HG03045 (cell line): ENCODE measurements at regions not wholly inside any gene's neighbourhood (a gene's known extent, or its start where the extent isn't known, plus 50 kb on each side); places are given as distances from the start of the nearest gene placed in this dataset.

Experiments
- ATAC-seq: cut with Tn5 transposase; IDR thresholded peaks from one replicate; pipeline ENCODE4 v1.9.1; 2021; ENCODE audit warnings: mild to moderate bottlenecking, moderate library complexity; ENCODE audit not compliant: unreplicated experiment

DNA sequence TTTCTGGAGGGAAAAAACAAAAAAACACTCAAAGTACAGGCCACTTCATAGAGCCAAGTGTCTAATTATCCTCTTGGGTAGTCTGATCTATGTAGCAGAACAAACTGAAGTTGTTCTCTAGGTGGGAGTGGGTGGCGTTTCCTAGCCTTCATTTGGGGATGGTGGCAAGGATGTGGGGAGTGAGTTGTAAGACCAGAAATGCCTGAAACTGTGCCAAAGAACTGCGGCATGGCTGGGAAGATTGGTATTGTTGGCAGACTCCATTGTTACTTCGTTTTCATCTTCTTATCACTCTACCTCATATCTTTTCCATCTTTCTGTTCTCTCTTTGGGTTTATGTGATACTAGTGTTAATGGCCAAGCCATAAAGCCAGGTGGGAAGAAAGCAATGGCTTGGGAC lies 177.3 kb upstream of the DDHD1 start:
- ATAC-seq, result no peak

- ATAC-seq, result no peak
These were observed 175.7 kb upstream of the DDHD1 start for GRCh38 chr14:53328841-53329240.

GRCh38 chr14:53327716-53328115 lies 174.6 kb upstream of the DDHD1 start:
- ATAC-seq, result no peak

- no peak for ATAC-seq
These were observed 172.2 kb upstream of the DDHD1 start for GRCh38 chr14:53325176-53325806.

- ATAC-seq, result no peak
These were observed 163.4 kb upstream of the DDHD1 start for GRCh38 chr14:53316504-53316903.

- ATAC-seq, result no peak
These were observed 157.3 kb upstream of the DDHD1 start for GRCh38 chr14:53310412-53310811.

- no peak for ATAC-seq
These were observed 153.8 kb upstream of the DDHD1 start for GRCh38 chr14:53306911-53307310.

- no peak for ATAC-seq
These were observed 153.2 kb upstream of the DDHD1 start for GRCh38 chr14:53306267-53306721.

DNA sequence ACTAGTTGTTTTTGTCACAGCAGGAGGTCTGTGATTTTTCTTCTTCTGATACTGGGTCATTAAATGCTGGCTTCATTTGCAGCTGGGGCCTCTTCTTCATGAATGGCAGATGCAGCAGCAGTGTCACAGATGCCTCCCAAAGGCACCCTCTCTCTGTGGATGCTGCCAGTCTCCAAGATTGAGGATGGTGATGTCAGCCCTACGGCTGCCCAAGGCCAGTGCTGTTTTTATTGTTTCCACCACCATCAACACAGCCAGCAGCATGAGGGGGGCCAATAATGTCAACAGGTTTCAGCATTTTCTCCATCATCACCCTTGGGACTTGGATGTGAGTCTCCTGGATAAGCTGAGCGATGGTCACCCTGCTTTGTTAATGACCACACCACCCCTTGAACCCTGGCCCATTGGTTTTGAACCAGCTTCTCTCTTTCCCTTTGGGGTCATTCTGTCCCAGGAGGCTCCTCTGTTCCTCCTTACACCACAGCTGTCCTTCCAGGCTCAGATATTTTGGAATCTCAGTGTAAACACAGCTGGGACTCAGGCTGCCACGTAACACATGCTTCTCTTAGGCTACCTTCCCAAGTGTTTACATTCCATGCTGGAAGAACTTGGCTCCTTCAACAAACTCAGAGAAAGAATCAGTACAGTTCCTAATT lies 151.7 kb upstream of the DDHD1 start:
- ATAC-seq, result no peak

DNA sequence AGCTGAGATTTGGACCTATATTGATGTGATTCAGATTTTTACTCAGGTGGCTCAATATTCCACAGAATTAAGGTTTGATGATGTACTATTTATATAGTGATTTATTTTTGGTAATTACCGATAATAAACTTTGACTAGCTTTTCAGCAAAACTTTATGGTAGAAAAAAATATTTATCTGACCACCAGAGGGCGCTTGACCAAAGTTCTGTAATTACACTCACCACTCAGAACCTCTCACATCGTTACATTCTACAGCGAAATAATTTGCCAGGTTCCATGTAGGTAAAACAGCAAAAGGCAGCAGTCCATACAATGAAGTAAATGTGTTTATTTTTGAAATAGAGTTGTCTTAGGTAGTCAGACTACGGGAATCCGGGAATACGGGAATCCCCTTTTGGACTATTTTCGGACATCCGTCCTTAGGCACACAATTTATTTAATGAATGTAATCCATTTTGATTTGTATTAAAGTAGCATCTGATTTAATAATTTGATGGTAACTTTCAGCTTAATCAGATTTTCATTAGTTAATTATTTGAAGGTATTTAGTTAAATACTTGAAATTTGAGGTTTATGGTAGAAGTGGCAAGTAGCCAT lies 143.0 kb upstream of the DDHD1 start:
- no peak for ATAC-seq

GRCh38 chr14:53295372-53295771 lies 142.2 kb upstream of the DDHD1 start:
- no peak for ATAC-seq

- no peak for ATAC-seq
These were observed 133.2 kb upstream of the DDHD1 start for GRCh38 chr14:53286301-53286700.

- ATAC-seq, result no peak
These were observed 132.7 kb upstream of the DDHD1 start for GRCh38 chr14:53285821-53286220.

DNA sequence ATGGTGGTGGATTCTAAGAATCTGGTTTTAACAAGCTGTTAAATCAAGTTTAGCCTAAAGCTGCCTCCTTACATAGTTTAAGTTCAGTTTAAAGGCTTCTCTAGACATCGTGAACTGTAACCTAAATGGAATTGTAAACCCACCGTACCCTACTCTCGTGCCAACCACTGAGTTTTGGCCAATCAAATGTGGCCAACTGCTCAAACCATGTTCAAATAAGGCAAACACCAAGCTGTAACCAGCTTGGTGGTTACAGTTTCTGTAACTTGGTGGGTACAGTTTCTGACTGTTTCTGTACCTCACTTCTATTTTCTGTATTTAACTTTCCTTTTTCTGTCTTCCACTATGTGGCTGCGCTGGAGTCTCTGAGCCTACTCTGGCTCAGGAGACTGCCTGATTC lies 131.9 kb upstream of the DDHD1 start:
- ATAC-seq, result no peak

DNA sequence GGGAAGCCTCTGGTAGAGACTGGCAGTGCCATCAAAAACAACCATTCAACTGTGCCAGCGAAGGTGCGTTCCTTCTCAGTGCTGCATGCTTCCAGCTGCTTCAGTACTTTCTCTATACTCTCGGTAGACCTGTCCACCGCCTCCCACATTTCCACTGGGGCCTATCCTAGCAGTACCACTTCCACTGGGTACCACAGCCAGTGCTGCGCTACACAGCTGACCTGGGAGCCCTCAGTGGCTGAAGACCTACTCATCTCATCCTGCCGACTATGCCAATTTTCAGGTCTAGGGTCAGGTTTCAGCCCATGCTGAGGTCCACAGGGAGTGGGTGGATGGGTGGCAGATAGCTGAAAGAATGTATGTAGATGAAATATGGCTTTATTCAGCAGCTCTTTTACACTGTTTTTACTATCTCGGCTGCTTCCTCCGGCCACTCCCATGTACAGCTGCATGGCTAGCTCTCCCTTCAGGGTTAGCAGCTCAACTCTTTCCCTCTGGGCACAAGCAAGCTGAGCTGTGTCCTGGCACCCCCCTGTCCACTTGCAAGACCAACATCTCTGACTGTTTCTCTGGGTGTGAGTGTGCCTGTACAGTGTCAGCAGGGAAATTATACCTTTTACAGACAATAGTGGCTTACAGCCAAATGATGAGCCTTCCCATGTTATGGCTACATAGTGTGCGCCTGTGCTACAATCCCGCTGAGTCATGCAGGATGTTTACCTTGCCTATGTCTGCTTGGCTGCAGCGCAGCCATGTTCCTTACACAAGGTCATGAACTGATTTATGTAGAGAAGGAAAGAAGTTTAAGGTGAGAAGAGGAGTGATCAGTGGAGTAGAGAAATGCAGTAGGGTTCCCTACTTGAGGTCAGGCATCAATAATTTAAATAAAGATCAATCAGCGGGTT lies 125.7 kb upstream of the DDHD1 start:
- ATAC-seq, result no peak

DNA sequence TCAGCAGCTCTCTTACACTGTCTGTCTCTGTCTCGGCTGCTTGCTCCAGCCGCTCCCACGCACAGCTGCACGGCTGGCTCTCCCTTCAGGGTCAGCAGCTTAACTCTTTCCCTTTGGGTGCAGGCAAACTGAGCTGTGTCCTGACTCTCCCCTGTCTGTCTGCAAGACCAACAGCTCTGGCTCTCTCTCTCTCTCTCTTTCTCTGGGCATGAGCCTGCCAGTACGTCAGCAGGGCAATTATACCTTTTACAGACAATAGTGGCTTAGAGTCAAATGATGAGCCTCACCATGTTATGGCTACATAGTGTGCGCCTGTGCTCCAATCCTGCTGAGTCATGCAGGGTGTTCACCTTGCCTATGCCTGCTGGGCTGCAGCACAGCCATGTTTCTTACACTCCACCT lies 120.5 kb upstream of the DDHD1 start:
- no peak for ATAC-seq

DNA sequence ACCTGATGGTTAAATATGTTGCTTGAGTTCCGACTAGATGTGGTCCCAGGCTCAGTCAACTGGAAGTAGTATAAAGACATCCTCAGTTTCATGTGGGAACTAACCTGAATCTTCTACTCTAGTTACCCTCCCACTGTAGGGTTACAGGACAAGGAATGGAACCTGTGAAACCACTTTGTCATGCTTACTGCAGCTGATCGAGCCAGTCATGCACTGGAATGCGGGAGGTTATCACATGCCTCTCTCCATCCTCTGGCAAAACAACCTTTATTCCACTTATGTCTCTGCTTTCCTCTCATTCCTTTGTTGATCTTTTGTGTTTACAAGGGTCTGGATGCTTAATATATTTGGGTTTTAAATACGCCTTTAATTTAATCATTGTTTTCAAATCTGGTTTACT lies 111.9 kb upstream of the DDHD1 start:
- ATAC-seq, result no peak

- ATAC-seq, result no peak
These were observed 107.8 kb upstream of the DDHD1 start for GRCh38 chr14:53260928-53261327.

- no peak for ATAC-seq
These were observed 107.2 kb upstream of the DDHD1 start for GRCh38 chr14:53260286-53260685.

DNA sequence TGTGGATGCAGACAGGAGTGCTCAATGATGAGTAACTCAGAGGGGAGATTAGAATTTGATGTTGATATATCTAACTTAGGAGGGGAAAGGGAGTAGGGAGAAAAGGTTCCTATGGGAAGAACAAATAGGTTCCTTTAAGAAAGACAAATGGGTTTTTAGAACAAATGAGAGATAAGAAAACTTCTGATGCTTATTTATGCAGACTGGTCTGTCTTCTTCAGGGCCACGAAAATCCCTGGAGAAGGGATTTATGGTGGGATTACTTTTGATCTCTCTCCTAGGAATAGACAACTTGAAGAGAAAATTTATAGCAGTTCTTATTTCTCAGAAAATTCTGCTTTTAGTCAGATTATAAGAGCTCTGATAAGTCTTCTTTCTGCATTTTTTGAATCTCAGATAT lies 99.0 kb upstream of the DDHD1 start:
- no peak for ATAC-seq

DNA sequence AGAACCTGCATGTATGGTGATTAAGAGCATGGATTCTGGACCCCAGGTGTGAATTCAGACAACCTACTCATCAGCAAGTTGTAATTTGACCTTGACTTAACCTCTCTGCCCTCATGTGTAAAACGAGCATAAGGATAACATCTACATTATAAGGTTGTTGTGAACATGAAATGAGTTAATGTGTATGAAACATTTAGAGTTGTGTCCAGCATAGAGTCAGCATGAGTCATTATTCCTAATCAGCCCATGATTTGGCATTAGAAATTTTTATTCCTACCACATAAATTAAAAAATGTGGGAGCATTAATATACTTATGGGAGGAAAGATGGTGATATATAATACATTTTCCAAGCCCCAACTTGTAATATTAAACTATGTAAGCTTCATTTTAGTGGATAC lies 95.9 kb upstream of the DDHD1 start:
- ATAC-seq, result no peak
